ENCODE measurements at regions not wholly inside any gene's neighbourhood (a gene's known extent, or its start where the extent isn't known, plus 50 kb on each side); places are given as distances from the start of the nearest gene placed in this dataset.

DNA sequence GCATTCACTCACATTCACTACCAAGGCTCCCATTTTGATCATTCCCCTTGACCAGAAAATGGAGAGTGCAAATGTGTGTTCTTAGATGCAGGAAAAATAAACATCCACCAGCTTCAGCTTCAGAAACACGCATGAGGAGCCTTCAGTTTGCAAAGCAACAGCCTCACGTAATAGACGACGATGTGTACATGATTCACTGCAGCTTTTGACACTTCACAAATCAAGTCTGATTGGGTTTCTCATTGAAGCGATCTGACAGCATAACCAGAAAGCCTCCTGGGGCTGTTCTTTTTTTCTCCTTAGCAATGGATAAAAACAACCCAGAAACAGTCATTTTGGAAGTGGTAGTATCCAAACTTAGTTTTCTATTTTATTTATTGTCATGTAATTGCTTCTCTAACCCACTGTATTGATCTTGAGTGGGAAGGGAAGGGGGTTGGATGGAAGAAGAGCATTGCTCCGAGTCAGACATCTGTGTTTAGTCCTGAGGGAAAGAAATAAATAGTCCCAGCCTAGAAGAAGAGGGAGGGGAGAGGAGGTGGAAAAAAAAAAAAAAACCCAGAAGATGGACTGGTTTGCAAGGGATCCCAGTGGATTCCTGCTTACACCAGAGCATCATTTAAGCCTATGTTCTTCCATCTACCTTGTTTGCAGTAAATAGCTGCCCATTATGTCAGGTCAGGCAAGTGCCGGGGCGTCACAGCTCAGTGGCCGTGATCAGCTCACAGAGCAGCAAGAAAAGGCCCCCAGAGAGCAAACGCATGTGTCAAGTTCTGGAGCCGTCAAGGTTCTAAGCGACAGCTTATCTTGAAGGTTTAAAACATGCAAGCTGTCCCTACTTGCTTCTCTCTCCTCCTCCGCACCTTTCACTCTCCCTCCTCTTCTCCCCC is 190.2 kb upstream of the SNX2 start:
- TF ChIP-seq, protein P1, sequence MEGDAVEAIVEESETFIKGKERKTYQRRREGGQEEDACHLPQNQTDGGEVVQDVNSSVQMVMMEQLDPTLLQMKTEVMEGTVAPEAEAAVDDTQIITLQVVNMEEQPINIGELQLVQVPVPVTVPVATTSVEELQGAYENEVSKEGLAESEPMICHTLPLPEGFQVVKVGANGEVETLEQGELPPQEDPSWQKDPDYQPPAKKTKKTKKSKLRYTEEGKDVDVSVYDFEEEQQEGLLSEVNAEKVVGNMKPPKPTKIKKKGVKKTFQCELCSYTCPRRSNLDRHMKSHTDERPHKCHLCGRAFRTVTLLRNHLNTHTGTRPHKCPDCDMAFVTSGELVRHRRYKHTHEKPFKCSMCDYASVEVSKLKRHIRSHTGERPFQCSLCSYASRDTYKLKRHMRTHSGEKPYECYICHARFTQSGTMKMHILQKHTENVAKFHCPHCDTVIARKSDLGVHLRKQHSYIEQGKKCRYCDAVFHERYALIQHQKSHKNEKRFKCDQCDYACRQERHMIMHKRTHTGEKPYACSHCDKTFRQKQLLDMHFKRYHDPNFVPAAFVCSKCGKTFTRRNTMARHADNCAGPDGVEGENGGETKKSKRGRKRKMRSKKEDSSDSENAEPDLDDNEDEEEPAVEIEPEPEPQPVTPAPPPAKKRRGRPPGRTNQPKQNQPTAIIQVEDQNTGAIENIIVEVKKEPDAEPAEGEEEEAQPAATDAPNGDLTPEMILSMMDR (IDR thresholded peaks at IDR 0.05; ENCODE audit: poor library complexity, severe bottlenecking): no peak
- TF ChIP-seq POLR2AphosphoS5 (IDR thresholded peaks at IDR 0.05) (peak; percentile 95), RAD21 (conservative IDR thresholded peaks at IDR 0.05) (no peak), SMC3 (conservative IDR thresholded peaks at IDR 0.05; ENCODE audit: poor library complexity) (no peak)

All from neural cell (in vitro differentiated cells).